ENCODE measurements at regions not wholly inside any gene's neighbourhood (a gene's known extent, or its start where the extent isn't known, plus 50 kb on each side); places are given as distances from the start of the nearest gene placed in this dataset.
"Not testable (repeated sequence)": the region's sequence is repeated elsewhere in the genome, so short reads cannot be mapped to it uniquely, and the experiment has no call there.

DNA sequence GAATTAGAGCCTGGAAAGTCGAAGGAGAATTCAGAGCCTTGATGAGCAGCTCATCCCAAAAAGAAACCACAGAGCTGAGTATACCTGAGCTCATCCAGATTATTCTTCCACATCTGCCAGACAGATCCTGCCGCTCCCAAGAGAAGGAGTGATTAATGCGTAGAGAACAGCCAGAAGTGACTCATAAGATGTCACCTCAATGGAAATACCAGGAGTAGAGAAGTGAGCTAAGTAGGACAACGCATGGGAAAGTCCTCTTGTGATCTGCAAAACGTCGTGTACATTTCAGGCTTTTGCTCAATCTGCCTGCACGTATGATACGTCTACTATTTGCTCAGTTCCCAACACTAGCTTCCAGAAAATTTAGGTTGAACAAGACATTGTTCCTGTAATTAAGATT, 230.5 kb upstream of the AUTS2 start:
- H3K4me3 Mint-ChIP-seq = no peak overlapping the region
- no peaks in the 10 kb centered on the region for H3K4me1 Mint-ChIP-seq (ENCODE audit: low read depth)
- intact Hi-C loops (cut with micrococcal nuclease) = no loop called here
- H3K27me3 Mint-ChIP-seq (ENCODE audit: low read depth) = no peaks in the 10 kb centered on the region
- no peaks in the 10 kb centered on the region for H3K36me3 Mint-ChIP-seq (ENCODE audit: low read depth)
- H3K27ac Mint-ChIP-seq = no peak overlapping the region
- H3K9me3 Mint-ChIP-seq = no peaks in the 10 kb centered on the region
- DNase-seq = no peak
- CTCF ChIA-PET = no interaction called here

DNA sequence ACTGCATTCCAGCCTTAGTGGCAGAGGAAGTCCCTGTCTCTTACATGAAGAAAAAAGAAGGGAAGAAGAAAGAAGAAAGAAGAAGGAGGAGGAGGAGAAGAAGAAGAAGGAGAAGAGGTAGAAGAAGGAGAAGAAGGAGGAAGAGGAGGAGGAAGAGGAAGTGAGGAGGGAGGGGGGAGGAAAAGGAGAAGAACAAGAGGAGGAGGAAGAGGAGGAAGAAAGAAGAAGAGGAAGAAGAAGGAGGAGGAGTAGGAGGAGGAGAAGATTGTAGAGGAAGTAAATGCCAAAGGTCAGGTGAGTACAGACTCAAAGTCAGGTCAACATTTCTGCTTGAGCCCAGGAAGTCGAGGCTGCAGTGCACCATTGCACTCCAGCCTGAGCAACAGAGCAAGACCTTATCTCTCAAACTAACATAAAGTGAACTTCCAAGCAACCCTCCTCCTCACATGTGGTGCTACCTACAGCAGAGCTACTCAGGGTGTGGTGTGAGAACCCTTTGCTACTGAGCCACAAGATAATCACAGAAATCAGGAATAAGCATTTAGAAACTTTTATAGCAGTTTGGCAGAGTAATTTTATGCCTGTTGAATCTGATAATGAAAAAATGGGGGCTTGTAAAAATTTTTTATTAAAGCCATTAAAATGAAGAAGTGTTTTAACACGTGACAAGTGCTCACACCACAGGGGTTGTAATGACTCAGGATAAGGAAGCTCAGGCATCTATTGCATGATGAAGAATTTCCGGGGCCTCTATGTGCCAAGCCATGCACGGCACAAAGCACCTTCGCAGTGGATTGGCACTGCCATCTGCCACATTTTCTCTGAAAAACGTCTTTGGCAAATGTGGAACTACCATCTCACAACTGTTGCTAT, 224.9 kb upstream of the AUTS2 start:
- no peaks in the 10 kb centered on the region for H3K27me3 Mint-ChIP-seq (ENCODE audit: low read depth)
- intact Hi-C loops (cut with micrococcal nuclease) = no loop called here
- no peaks in the 10 kb centered on the region for H3K4me1 Mint-ChIP-seq (ENCODE audit: low read depth)
- H3K4me3 Mint-ChIP-seq = no peak overlapping the region
- H3K9me3 Mint-ChIP-seq = no peaks in the 10 kb centered on the region
- no peak overlapping the region for H3K27ac Mint-ChIP-seq
- DNase-seq = no peak
- H3K36me3 Mint-ChIP-seq (ENCODE audit: low read depth) = no peaks in the 10 kb centered on the region
- CTCF ChIA-PET = no interaction called here

DNA sequence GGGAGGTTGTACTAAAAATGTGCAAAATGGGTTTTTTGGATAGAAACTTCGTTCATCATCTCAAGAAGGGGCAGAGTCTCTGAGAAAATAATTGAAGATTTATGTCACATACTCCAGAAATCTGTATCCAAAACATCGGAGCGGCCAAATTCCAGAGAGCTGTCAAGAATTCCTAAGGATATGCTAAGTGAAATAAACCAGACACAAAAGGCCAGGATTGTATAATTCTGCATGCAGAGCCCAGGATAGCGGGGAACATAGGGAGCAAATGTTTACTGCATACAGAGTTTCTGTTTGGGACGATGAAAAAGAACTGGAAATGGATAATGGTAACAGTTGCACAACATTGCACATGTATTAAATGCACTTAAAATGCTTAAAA, 224.2 kb upstream of the AUTS2 start:
- Mint-ChIP-seq H3K9me3 (no peaks in the 10 kb centered on the region), H3K4me1 (ENCODE audit: low read depth) (no peaks in the 10 kb centered on the region), H3K36me3 (ENCODE audit: low read depth) (no peaks in the 10 kb centered on the region), H3K4me3 (no peak overlapping the region), H3K27ac (no peak overlapping the region), H3K27me3 (ENCODE audit: low read depth) (no peaks in the 10 kb centered on the region)
- intact Hi-C loops (cut with micrococcal nuclease) = no loop called here
- DNase-seq = no peak
- CTCF ChIA-PET = no interaction called here

DNA sequence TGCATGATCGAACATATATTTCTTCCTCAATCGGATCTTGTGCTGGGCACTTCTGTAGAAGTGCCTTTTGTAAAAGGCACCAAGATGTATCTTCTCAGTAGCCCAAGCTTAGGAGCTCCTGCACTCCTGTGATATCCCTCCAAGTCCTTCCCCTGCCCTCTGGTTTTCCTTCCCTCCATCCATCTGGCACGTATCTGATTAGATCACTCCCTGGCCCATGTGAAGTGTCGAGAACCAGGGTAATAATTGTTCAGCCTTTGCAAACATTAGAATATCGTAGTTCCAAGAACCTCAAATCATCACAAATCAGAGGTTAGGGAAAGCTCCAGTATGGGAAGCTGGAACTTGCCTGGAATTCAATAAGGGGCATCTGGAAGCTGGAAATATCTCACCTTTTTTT, 221.1 kb upstream of the AUTS2 start:
- no peaks in the 10 kb centered on the region for H3K27me3 Mint-ChIP-seq (ENCODE audit: low read depth)
- peaks cover under 1% of the 10 kb centered on the region for H3K9me3 Mint-ChIP-seq
- intact Hi-C loops (cut with micrococcal nuclease) = no loop called here
- no peak overlapping the region for H3K27ac Mint-ChIP-seq
- no peak overlapping the region for H3K4me3 Mint-ChIP-seq
- CTCF ChIA-PET = no interaction called here
- H3K36me3 Mint-ChIP-seq (ENCODE audit: low read depth) = no peaks in the 10 kb centered on the region
- no peak for DNase-seq
- no peaks in the 10 kb centered on the region for H3K4me1 Mint-ChIP-seq (ENCODE audit: low read depth)

DNA sequence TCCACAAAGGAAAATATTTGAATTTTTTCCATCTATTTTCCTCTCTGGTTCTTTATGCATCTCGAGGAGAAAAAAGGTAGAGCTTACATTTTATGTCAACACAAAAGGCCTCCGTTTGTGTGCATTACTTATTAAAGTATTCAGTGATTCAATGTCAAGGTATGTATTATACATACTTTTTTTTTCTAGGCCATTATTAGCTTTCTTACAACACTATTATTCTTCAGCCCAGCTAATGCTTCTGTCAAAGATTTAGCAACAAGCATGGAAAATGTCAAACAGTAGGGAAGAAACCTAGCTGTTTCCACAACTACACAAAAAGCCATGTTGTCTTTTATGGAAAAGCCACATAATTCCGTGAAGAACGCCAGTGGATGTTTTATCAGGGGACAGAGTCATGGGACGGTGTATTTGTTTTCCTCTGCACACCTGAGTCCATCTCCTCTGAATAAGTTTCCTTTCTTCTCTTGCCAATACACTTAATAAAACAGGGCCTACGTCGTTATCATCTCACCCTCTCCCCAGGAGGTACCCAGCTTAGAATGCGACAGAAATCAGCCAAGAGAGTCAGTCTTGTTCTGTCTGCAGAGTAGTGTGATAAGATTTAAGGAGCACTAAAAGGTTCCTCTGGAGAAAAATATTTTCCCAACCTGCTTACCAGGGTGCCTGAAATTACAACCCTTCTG, 209.7 kb upstream of the AUTS2 start:
- Mint-ChIP-seq H3K4me1 (ENCODE audit: low read depth) (no peaks in the 10 kb centered on the region), H3K27me3 (ENCODE audit: low read depth) (no peaks in the 10 kb centered on the region), H3K27ac (no peak overlapping the region), H3K36me3 (ENCODE audit: low read depth) (no peaks in the 10 kb centered on the region), H3K9me3 (peaks cover 2% of the 10 kb centered on the region), H3K4me3 (no peak overlapping the region)
- CTCF ChIA-PET = no interaction called here
- intact Hi-C loops (cut with micrococcal nuclease) = no loop called here
- DNase-seq = no peak

- H3K36me3 Mint-ChIP-seq (ENCODE audit: low read depth) = no peaks in the 10 kb centered on the region
- intact Hi-C loops (cut with micrococcal nuclease) = no loop called here
- H3K27me3 Mint-ChIP-seq (ENCODE audit: low read depth) = no peaks in the 10 kb centered on the region
- no peaks in the 10 kb centered on the region for H3K4me1 Mint-ChIP-seq (ENCODE audit: low read depth)
- CTCF ChIA-PET = no interaction called here
- H3K27ac Mint-ChIP-seq = no peak overlapping the region
- no peak for DNase-seq
- H3K9me3 Mint-ChIP-seq = peaks cover 1% of the 10 kb centered on the region
- H3K4me3 Mint-ChIP-seq = no peak overlapping the region
These were observed 209.1 kb upstream of the AUTS2 start for GRCh38 chr7:69389216-69389615.

DNA sequence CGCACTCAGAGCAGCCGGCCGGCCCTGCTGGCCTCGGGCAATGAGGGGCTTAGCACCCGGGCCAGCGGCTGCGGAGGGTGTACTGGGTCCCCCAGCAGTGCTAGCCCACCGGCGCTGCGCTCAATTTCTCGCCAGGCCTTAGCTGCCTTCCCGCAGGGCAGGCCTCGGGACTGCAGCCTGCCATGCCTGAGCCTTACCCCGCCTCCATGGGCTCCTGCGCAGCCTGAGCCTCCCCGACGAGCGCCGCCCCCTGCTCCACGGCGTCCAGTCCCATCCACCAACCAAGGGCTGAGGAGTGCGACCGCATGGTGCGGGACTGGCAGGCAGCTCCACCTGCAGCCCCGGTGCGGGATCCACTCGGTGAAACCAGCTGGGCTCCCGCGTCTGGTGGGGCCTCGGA, 204.4 kb upstream of the AUTS2 start:
- H3K9me3 Mint-ChIP-seq; H3K27me3 Mint-ChIP-seq (ENCODE audit: low read depth); H3K4me3 Mint-ChIP-seq; CTCF ChIA-PET; intact Hi-C loops (cut with micrococcal nuclease); H3K27ac Mint-ChIP-seq; H3K36me3 Mint-ChIP-seq (ENCODE audit: low read depth); H3K4me1 Mint-ChIP-seq (ENCODE audit: low read depth); DNase-seq: not testable (repeated sequence)

- CTCF ChIA-PET = no interaction called here
- Mint-ChIP-seq H3K4me1 (ENCODE audit: low read depth) (no peaks in the 10 kb centered on the region), H3K27ac (no peak overlapping the region), H3K9me3 (no peaks in the 10 kb centered on the region), H3K4me3 (no peak overlapping the region), H3K36me3 (ENCODE audit: low read depth) (no peaks in the 10 kb centered on the region), H3K27me3 (ENCODE audit: low read depth) (no peaks in the 10 kb centered on the region)
- intact Hi-C loops (cut with micrococcal nuclease) = no loop called here
- no peak for DNase-seq
These were observed 203.1 kb upstream of the AUTS2 start for GRCh38 chr7:69395061-69395714.

DNA sequence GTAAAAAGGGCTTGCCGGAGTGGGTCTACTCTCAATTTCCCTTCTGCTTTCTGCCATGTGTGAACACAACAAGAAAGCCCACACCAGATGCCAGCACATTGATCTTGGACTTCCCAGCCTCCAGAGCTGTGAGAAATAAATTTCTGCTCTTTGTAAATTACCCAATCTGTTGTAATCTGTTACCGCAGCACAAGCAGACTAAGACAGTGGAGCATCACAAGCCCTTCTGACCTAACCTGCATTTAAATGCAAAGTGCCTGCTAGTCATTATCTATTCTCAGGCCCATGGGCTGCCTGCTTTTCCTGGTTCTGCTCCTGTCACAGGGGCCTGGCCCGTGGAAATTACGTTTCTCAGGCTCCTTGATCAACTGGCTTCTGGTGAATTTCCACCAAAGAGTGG, 199.3 kb upstream of the AUTS2 start:
- DNase-seq = no peak
- Mint-ChIP-seq H3K4me1 (ENCODE audit: low read depth) (no peaks in the 10 kb centered on the region), H3K27me3 (ENCODE audit: low read depth) (no peaks in the 10 kb centered on the region), H3K27ac (no peak overlapping the region), H3K4me3 (no peak overlapping the region), H3K36me3 (ENCODE audit: low read depth) (no peaks in the 10 kb centered on the region), H3K9me3 (no peaks in the 10 kb centered on the region)
- intact Hi-C loops (cut with micrococcal nuclease) = no loop called here
- CTCF ChIA-PET = interaction anchor here (0.6 kb wide), 1 partner anchor 1452 kb away, joined by 3 read pairs; no protein-coding TSS in a partner anchor

- H3K36me3 Mint-ChIP-seq (ENCODE audit: low read depth) = no peaks in the 10 kb centered on the region
- no peak for DNase-seq
- no peak overlapping the region for H3K27ac Mint-ChIP-seq
- intact Hi-C loops (cut with micrococcal nuclease) = no loop called here
- H3K4me1 Mint-ChIP-seq (ENCODE audit: low read depth) = no peaks in the 10 kb centered on the region
- no peaks in the 10 kb centered on the region for H3K27me3 Mint-ChIP-seq (ENCODE audit: low read depth)
- no peak overlapping the region for H3K4me3 Mint-ChIP-seq
- no peaks in the 10 kb centered on the region for H3K9me3 Mint-ChIP-seq
- CTCF ChIA-PET = no interaction called here
These were observed 198.9 kb upstream of the AUTS2 start for GRCh38 chr7:69399401-69399800.

- H3K4me1 Mint-ChIP-seq (ENCODE audit: low read depth) = no peaks in the 10 kb centered on the region
- no peak for DNase-seq
- H3K9me3 Mint-ChIP-seq = no peaks in the 10 kb centered on the region
- no peaks in the 10 kb centered on the region for H3K36me3 Mint-ChIP-seq (ENCODE audit: low read depth)
- intact Hi-C loops (cut with micrococcal nuclease) = no loop called here
- H3K27me3 Mint-ChIP-seq (ENCODE audit: low read depth) = no peaks in the 10 kb centered on the region
- no peak overlapping the region for H3K27ac Mint-ChIP-seq
- no peak overlapping the region for H3K4me3 Mint-ChIP-seq
- CTCF ChIA-PET = interaction anchor here (0.6 kb wide), 1 partner anchor 648 kb away, joined by 3 read pairs; no protein-coding TSS in a partner anchor
These were observed 195.6 kb upstream of the AUTS2 start for GRCh38 chr7:69402696-69403095.

DNA sequence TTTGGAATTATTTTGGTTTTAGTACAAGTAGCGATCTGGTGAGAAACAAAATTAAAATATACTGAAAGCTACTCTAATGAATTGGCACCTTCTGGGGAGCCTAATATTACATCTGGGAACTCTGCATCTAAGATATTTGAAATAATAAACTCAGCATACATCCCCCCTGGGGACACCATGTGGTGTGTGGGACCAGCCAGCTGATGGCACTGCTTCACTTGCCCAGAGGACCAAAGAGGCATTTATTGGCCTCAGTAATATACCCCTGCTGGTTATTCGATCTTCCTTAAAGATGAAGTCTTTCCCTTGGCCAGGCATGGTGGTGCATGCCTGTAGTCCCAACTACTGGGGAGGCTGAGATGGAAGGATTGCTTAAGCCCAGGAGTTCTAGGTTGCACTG, 195.1 kb upstream of the AUTS2 start:
- H3K4me3 Mint-ChIP-seq = no peak overlapping the region
- no peaks in the 10 kb centered on the region for H3K9me3 Mint-ChIP-seq
- H3K27ac Mint-ChIP-seq = no peak overlapping the region
- H3K36me3 Mint-ChIP-seq (ENCODE audit: low read depth) = no peaks in the 10 kb centered on the region
- no peaks in the 10 kb centered on the region for H3K27me3 Mint-ChIP-seq (ENCODE audit: low read depth)
- CTCF ChIA-PET = no interaction called here
- no peaks in the 10 kb centered on the region for H3K4me1 Mint-ChIP-seq (ENCODE audit: low read depth)
- no peak for DNase-seq
- intact Hi-C loops (cut with micrococcal nuclease) = no loop called here

DNA sequence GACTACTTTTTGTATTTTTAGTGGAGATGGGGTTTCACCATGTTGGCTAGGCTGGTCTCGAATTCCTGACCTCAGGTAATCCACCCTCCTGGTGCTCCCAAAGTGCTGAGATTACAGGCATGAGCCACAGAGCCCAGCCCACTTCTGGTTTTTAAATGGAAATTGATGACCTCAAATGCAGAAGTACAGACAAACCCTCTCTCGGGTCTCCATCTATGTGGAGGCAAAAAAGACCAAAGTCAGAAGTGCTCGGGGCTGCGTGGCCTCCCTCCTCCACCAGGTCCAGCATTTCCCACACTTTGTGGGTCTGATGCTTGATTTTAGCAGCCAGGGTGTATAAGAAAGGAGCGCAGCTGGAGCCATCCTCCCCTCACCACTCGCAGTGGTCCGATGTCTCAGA, 187.3 kb upstream of the AUTS2 start:
- Mint-ChIP-seq H3K9me3 (peaks cover 8% of the 10 kb centered on the region), H3K4me1 (ENCODE audit: low read depth) (peaks cover 3% of the 10 kb centered on the region), H3K27me3 (ENCODE audit: low read depth) (no peaks in the 10 kb centered on the region), H3K4me3 (no peak overlapping the region), H3K27ac (no peak overlapping the region), H3K36me3 (ENCODE audit: low read depth) (no peaks in the 10 kb centered on the region)
- no peak for DNase-seq
- CTCF ChIA-PET = no interaction called here
- intact Hi-C loops (cut with micrococcal nuclease) = no loop called here

Measured in activated naive CD4-positive, alpha-beta T cell treated with anti-CD3 and anti-CD28 coated beads for 36 hours (primary cell).